GM21528 (cell line): ENCODE measurements at regions not wholly inside any gene's neighbourhood (a gene's known extent, or its start where the extent isn't known, plus 50 kb on each side); places are given as distances from the start of the nearest gene placed in this dataset.

Experiments used
- ATAC-seq: cut with Tn5 transposase; IDR thresholded peaks from one replicate; pipeline ENCODE4 v1.9.1; 2021; ENCODE audit warnings: mild to moderate bottlenecking, moderate library complexity; ENCODE audit not compliant: unreplicated experiment, low FRiP score

- peak; percentile 91 for ATAC-seq
Observed at GRCh38 chr9:107112707-107113243, 170.3 kb upstream of the RAD23B start.

DNA sequence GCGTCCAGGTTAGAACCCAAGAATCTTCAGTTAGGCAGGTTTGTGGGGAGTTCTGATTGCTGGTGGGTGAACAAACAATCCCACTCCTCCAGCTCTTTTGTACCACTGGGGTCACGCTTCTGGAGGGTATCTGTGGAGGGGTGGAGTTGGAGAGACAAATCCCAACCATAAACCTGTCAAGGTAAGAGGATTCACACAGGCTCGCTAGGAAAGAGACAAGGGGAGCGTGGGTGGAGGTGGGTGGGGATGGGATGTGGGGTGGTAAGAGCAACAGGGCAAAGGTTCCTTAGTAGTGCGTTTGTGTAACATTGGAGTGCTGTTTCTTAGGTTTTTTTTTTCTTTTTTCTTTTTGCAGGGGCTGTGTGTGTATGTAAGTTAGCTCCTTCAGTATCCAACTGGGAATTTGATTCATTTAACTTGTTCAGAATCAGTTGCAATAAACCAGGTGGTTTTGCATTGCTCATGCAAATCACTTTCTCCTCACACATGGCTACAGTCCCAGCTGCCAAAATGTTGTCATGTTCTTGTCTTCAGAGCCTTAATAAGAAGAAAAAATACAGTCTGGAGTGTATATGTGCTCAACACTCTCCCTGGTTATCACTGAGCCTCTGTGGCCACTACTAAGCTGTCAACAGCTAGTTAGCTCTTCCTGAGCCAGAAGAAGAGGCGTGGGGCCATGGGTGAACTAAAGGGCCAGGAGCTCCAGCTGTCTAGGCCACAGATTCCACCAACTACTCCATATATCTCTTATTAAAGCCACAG lies 164.0 kb upstream of the RAD23B start:
- no peak for ATAC-seq

DNA sequence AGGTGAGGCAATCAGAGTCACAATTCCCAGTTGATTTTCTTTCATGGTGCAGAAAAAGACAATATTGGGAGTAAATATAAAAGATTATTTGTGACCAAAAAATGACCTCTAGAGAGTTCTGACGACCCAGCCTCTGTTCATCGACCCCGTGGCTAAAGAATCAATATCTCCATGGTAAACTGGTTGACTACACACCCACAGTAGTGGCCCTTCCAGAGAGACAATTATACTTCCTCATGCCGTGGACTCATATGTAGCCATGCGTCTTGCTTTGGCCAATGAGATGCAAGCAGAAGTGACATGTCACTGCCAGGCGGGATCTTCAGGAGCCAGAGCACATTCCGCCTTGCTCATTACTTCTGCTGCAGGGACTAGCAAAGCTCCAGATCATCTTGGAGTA lies 163.3 kb upstream of the RAD23B start:
- ATAC-seq = no peak

- ATAC-seq = no peak
Observed at GRCh38 chr9:107123389-107123788, 159.7 kb upstream of the RAD23B start.

DNA sequence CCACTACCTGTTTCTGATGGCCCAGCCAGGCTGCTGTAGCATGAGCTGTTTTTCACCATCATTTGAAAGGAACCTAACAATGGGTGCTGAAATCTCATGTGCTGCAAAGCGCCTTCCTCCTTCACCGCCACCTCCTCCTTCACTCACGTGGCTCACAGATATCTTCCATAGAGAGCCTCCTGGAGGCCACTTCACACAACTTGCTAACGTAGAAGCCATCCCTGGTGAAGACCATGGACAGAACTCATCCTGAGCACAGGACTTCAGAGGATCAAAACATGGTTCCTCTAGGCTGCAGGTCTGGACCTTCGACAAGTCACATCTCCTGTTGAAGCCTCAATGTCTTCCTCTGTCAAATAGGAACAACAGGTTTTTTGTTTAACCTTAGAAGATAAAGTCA lies 155.5 kb upstream of the RAD23B start:
- ATAC-seq = no peak

DNA sequence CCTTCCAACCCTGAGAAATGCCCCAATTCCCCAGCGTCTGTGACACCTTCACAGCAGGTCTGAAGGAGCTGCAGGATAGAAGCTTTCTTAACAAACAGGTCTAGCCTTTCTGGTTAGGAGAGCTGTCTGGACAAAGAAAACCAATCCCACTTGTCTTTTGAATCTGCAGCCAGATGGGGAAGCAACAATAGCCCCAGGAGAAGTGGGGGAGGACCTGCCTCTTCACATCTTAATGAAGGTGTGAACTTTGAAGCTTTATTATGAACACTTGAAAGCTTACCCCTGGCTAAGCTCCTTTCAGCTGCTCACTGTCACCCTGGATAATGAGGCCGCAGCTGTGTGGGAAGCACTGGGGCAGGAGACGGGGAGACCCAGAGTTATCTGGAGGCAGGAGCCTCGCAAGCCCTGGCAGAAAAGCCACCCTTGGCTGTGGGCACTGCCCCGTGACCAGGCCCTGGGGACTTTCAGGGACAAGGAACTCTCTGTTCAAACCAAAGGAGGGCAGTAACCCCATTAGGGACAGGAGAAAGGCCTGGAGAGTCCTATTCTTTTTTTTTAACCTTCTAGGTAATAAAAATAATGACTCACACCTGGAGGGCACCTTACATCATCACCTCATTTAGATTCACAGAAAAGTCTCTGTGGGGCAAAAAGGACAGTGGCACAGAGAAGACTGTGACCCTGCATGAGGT lies 151.8 kb upstream of the RAD23B start:
- no peak for ATAC-seq

GRCh38 chr9:107136296-107136695 lies 146.8 kb upstream of the RAD23B start:
- ATAC-seq = no peak

DNA sequence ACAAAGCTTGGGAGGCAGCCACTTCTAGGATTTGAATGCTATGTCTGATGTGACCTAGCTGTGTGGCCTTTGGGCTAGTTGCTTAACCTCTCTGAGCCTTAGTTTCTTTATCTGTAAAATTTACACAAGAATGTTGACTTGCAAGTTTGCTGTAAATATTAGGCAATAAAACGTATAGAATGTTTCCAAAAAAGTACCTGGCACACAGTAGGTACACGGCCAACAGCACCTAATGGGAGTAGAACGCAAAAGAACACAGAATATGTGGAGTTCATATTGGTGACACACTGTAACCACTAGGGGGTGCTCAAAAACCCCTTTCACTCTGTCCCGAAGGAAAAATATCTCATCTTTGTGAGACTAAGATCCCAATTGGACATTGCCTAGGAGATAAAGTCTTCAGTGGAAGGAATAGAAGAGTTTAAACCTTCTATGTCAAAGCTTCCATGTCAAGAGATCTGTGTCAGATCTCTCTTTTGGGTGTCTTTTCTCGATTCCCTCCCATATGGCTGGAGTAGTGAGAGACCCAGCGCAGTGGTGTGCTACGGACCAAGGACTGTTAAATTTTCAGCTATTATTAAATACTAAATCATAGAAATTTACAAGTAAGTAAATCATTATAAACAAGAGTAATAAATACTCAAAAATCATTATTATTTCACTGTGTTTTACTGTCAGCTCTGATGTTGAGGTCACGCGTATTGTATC lies 145.4 kb upstream of the RAD23B start:
- ATAC-seq = no peak

GRCh38 chr9:107138261-107138992 lies 144.7 kb upstream of the RAD23B start:
- ATAC-seq = no peak

GRCh38 chr9:107141967-107142366 lies 141.1 kb upstream of the RAD23B start:
- ATAC-seq = no peak

DNA sequence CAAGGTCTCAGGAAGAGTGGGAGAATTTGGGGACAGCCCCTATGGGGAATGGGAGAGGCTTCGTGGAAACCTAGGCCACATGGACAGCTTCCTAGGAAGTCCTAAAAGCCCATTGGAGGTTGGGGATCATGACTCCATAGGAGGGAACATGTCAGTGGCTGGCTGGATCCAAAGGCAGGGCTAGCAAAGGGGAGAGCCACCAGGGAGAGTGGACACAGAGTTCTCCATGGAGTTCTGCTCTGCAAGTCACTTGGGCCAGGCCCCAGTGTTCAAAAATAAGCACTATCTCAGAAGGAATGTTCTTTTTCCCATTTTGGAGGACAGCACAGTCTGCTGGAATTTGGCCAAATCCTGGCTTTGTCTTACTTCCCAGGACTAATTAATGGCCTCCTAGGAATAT lies 140.6 kb upstream of the RAD23B start:
- no peak for ATAC-seq

- no peak for ATAC-seq
Observed at GRCh38 chr9:107142896-107143603, 140.0 kb upstream of the RAD23B start.

GRCh38 chr9:107144475-107144874 lies 138.6 kb upstream of the RAD23B start:
- ATAC-seq = no peak

DNA sequence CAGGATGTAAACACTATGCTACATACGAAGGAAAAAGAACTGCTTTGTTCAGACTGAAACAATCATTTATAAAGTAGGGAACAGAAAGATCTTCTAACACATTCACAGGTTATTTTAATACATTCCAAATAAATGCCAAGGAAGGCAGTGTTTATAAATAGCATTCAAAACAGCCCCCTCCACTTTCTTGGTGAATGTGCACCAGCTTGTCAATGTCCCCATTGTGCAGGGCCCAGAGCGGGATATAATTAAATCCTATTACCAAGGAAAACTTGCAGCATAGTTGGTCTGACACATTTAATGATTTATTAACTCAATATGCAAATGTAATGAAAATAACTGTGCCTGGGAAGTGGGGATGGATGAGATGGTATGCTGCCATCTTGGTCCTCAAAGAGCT lies 135.9 kb upstream of the RAD23B start:
- no peak for ATAC-seq

GRCh38 chr9:107148216-107148615 lies 134.9 kb upstream of the RAD23B start:
- ATAC-seq = no peak

DNA sequence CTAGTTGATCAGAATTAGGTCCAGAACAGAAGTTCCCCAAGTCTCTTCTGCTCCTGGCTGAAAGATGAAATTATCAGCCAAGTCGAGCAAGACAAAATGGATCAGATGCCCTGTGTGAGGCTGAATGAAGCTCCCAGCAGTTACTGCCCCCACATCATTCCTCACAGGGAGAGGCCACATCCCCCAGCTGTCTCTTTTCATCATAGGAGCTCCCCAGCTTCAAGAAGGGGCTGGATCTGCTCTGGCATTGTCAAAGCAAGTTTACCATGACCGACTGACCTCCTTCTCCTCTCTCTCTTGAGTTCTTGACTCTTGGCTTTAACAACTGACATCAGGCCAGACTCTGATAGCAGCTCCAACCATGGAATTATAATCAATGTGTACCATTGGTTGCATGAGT lies 133.3 kb upstream of the RAD23B start:
- no peak for ATAC-seq

DNA sequence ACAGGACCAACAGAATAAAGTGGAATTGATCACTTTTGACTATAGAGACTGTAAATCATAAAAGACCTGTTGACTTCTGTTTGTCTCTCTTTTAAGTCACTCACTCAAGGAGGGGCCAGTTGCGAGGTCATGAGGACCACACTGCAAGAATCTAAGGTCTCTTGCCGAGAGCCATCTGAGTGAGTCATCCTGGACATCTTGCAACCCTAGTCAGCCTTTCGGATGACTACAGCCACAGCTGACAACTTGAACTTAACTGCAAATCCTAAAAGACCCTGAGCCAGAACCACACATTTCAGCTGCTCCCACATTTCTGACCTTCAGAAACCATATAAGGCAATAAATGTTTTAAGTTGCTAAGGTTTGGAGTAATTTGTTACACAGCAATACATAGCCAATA lies 129.7 kb upstream of the RAD23B start:
- no peak for ATAC-seq

- ATAC-seq = no peak
Observed at GRCh38 chr9:107154291-107154690, 128.8 kb upstream of the RAD23B start.

DNA sequence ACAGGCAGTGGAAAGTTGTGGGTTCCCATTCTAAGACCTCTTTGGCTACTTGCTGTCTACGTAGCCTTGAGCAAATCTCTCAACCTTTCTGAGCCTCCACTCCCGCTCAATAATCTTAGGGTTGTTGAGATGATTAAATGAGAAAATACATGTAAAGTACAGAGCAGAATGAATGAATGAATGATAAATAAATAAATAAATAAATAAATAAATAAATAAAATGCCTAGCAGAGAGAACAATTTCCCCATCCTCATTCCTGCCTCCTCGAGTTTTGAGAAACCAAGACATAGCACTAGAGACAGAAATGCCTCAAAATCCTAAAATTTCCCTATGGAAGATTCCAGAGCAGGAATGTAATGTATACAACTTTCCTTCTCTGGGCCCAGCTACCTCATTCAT lies 128.3 kb upstream of the RAD23B start:
- ATAC-seq = no peak

GRCh38 chr9:107155244-107155817 lies 127.7 kb upstream of the RAD23B start:
- no peak for ATAC-seq
